NCI-H526 (cell line): ENCODE measurements at regions not wholly inside any gene's neighbourhood (a gene's known extent, or its start where the extent isn't known, plus 50 kb on each side); places are given as distances from the start of the nearest gene placed in this dataset.

Experiments used
- DNase-seq, 2 experiments: peaks; one replicate each; lab custom pipeline; 2025; lab: John Stamatoyannopoulos, UW

GRCh38 chr2:145325485-145325884 lies 805.6 kb upstream of the ZEB2 start:
- no peak for DNase-seq

- no peak for DNase-seq
Measured at GRCh38 chr2:145324748-145325147, 804.8 kb upstream of the ZEB2 start.

GRCh38 chr2:145323512-145323911 lies 803.6 kb upstream of the ZEB2 start:
- no peak for DNase-seq

- no peak for DNase-seq
Measured at GRCh38 chr2:145321344-145321743, 801.4 kb upstream of the ZEB2 start.

GRCh38 chr2:145316496-145316895 lies 796.6 kb upstream of the ZEB2 start:
- DNase-seq: no peak

- no peak for DNase-seq
Measured at GRCh38 chr2:145315053-145315452, 795.1 kb upstream of the ZEB2 start.

- no peak for DNase-seq
Measured at GRCh38 chr2:145314119-145314633, 794.3 kb upstream of the ZEB2 start.

GRCh38 chr2:145305889-145306288 lies 786.0 kb upstream of the ZEB2 start:
- no peak for DNase-seq

GRCh38 chr2:145304501-145304900 lies 784.6 kb upstream of the ZEB2 start:
- DNase-seq: no peak

- no peak for DNase-seq
Measured at GRCh38 chr2:145303536-145303935, 783.6 kb upstream of the ZEB2 start.

- no peak for DNase-seq
Measured at GRCh38 chr2:145302886-145303285, 783.0 kb upstream of the ZEB2 start.

- no peak for DNase-seq
Measured at GRCh38 chr2:145302451-145302850, 782.5 kb upstream of the ZEB2 start.

GRCh38 chr2:145299368-145299767 lies 779.4 kb upstream of the ZEB2 start:
- DNase-seq: no peak

GRCh38 chr2:145292166-145292565 lies 772.2 kb upstream of the ZEB2 start:
- no peak for DNase-seq

- DNase-seq: no peak
Measured at GRCh38 chr2:145290986-145291385, 771.1 kb upstream of the ZEB2 start.

GRCh38 chr2:145289946-145290345 lies 770.0 kb upstream of the ZEB2 start:
- DNase-seq: no peak

GRCh38 chr2:145288650-145289496 lies 769.0 kb upstream of the ZEB2 start:
- no peak for DNase-seq

- DNase-seq: no peak
Measured at GRCh38 chr2:145287736-145288135, 767.8 kb upstream of the ZEB2 start.

GRCh38 chr2:145286716-145287275 lies 766.9 kb upstream of the ZEB2 start:
- no peak for DNase-seq

GRCh38 chr2:145284551-145284950 lies 764.6 kb upstream of the ZEB2 start:
- no peak for DNase-seq

- no peak for DNase-seq
Measured at GRCh38 chr2:145283131-145283530, 763.2 kb upstream of the ZEB2 start.

- no peak for DNase-seq
Measured at GRCh38 chr2:145277922-145278321, 758.0 kb upstream of the ZEB2 start.

GRCh38 chr2:145273840-145274239 lies 753.9 kb upstream of the ZEB2 start:
- DNase-seq: no peak

- DNase-seq: no peak
Measured at GRCh38 chr2:145268931-145269330, 749.0 kb upstream of the ZEB2 start.
